RKO (cell line): ENCODE measurements at regions not wholly inside any gene's neighbourhood (a gene's known extent, or its start where the extent isn't known, plus 50 kb on each side); places are given as distances from the start of the nearest gene placed in this dataset.

Source experiments
- DNase-seq: peaks from one replicate; pipeline ENCODE4 v3.0.0-alpha.2; 2016; ENCODE audit warnings: low spot score

GRCh38 chr18:34075963-34076860 is 148.5 kb downstream of the NOL4 start:
- no peak for DNase-seq

DNA sequence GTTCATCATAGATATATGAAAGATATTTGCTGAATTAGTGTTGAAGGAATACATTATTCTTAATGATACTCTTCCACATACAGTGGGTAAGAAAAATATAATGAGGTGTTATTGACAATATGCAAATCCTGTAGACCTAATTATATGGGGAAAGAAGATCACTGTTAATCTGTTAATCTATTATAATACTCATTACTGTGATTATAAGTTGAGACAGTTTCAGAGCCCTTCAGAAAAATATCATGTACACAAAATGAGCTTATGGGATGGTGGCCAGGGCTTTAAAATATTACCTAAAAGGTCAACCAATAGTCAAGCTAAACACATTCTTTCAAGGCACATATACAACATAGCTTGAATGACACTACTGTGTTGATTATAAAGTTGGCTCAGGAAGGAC is 163.5 kb downstream of the NOL4 start:
- DNase-seq, result no peak

DNA sequence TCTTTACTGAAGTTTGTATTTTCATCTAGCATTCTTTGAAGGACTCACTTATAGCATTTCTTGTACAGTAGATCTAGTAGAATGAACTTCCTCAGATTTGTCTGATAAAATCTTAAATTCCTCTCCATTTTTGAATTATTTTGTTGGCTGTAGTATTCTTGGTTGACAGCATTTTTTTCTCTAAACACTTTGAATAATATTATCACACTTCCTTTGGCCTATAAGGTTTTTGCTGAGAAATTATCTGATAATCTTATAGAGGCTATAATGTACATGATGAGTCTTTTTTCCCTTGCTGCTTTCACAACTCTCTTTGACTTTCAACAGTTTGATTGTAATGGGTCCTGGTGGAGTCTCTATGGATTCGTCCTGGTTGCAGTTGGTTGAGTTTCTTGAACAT is 169.5 kb downstream of the NOL4 start:
- no peak for DNase-seq

DNA sequence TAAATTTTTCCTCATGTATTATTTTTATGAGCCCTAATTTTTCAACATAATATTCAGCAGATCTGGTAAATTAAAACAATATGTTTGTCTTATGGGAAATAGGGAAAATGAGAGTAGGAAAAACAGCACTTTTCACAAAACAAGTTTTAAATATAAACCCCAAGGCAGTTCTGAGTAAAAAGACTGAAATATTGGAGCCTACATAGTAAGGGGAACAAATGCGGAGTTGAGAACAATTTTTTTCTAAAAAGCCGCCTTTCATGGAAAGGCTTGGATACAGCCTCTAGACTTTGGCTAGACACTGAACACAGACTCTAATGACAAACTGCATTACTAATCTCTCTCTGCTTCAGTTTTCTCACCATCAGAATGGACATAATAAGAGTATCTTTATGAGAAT is 174.1 kb downstream of the NOL4 start:
- DNase-seq, result no peak

- no peak for DNase-seq
Measured at GRCh38 chr18:34049511-34049910, 175.2 kb downstream of the NOL4 start.

- no peak for DNase-seq
Measured at GRCh38 chr18:34048423-34048822, 176.3 kb downstream of the NOL4 start.

DNA sequence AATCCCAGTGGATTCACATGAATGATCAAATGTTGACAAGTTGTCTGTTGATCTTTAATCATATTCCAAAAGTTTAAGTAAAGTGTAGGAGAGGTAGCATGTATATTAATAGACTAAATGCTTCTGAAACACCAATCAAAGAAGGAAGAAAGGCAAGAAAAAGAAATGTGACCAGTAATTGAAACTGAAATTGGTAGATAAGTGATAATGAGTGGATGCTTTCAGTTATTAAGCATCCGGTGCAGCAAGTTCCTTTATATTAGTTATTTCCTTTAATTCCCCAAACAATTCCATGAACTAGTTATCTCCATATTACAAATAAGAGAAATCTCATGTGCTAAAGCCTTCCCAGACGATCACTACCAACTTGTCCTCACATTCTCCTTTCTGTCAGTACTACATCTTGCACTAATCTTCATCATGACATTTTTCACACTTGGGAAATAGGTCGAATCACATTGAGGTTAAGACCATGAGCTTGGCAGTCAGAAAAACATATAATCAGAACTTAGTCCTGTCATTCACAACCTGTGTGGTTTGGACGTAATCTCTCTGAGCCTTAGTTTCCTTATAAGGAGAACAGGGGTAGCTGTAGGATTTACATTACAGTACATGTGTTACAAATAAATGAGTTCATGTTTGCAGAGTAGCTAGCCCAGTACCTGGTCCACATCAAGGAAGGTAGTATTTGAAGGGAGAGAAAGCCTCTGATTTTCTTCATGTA is 182.1 kb downstream of the NOL4 start:
- no peak for DNase-seq

DNA sequence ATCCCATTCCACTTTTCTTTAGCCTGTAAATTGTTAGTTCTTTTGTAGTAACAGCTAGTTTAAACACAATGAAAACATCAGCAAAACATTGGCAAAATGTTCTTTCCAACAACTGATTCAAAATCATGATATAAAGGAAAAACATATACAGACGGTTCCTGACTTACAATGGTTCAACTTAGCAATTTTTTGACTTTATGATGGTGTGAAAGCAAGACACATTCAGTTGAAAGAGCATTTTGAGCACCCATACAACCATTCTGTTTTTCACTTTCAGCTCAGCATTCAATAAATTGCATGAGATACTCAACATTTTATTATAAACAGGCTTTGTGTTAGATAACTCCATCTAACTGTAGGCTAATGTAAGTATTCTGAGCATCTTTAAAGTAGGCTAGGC is 185.1 kb downstream of the NOL4 start:
- no peak for DNase-seq

GRCh38 chr18:34039201-34039600 is 185.5 kb downstream of the NOL4 start:
- DNase-seq, result no peak

GRCh38 chr18:34038086-34038485 is 186.6 kb downstream of the NOL4 start:
- DNase-seq, result no peak

DNA sequence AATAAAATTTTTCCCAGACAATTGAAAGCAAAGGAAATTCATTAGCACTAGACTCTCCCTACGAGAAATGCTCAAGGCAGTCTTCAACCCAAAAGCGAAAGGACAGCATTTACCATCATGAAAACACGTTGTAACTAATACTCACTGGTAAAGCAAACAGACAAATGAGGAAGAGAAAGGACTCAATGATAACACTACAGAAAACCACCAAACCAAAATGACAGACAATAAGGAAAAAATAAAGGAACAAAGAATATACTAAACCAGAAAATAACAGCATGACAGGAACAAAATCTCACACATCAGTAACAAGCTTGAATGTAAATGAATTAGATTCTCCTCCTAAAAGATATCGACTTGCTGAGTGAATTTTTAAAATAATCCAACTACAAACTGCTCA is 190.7 kb downstream of the NOL4 start:
- DNase-seq, result no peak

GRCh38 chr18:34031810-34032209 is 192.9 kb downstream of the NOL4 start:
- DNase-seq, result no peak

GRCh38 chr18:34028324-34028723 is 196.4 kb downstream of the NOL4 start:
- no peak for DNase-seq

GRCh38 chr18:34025191-34025801 is 199.4 kb downstream of the NOL4 start:
- DNase-seq, result no peak

- DNase-seq, result peak; percentile 3
Measured at GRCh38 chr18:34023471-34023870, 201.2 kb downstream of the NOL4 start.

GRCh38 chr18:34018336-34018735 is 206.4 kb downstream of the NOL4 start:
- no peak for DNase-seq

GRCh38 chr18:34003687-34004086 is 221.0 kb downstream of the NOL4 start:
- DNase-seq, result no peak

DNA sequence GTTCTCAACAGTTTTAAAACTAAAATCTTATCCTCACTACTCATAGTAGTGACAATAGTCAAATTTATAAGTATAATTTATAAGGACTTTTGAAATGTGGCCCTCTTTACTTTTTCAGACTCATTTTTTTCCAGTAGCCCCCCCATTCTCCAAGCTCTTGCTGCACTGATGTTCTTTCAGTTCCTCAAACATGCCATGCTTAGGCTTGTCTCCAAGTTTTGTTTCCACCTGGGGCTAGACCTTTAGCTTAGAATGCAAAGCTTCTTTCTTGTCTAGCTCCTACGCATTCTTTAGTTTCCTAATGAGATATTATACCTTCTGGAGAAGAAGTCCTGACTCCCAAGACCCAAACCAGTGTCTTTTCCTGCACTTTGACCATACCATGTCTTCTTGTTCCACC is 222.6 kb downstream of the NOL4 start:
- DNase-seq, result no peak

- DNase-seq, result no peak
Measured at GRCh38 chr18:34001376-34001775, 223.3 kb downstream of the NOL4 start.

GRCh38 chr18:33987206-33987605 is 237.5 kb downstream of the NOL4 start:
- DNase-seq, result no peak

- DNase-seq, result no peak
Measured at GRCh38 chr18:33983126-33983525, 241.6 kb downstream of the NOL4 start.

GRCh38 chr18:33960417-33960816 is 264.3 kb downstream of the NOL4 start:
- peak; percentile 9 for DNase-seq

GRCh38 chr18:33959609-33960008 is 265.1 kb downstream of the NOL4 start:
- DNase-seq, result no peak
